ENCODE measurements at regions not wholly inside any gene's neighbourhood (a gene's known extent, or its start where the extent isn't known, plus 50 kb on each side); places are given as distances from the start of the nearest gene placed in this dataset.
A peak's percentile ranks its signal among the peaks of the same experiment; 100 is the strongest.
"Not testable (repeated sequence)": the region's sequence is repeated elsewhere in the genome, so short reads cannot be mapped to it uniquely, and the experiment has no call there.

DNA sequence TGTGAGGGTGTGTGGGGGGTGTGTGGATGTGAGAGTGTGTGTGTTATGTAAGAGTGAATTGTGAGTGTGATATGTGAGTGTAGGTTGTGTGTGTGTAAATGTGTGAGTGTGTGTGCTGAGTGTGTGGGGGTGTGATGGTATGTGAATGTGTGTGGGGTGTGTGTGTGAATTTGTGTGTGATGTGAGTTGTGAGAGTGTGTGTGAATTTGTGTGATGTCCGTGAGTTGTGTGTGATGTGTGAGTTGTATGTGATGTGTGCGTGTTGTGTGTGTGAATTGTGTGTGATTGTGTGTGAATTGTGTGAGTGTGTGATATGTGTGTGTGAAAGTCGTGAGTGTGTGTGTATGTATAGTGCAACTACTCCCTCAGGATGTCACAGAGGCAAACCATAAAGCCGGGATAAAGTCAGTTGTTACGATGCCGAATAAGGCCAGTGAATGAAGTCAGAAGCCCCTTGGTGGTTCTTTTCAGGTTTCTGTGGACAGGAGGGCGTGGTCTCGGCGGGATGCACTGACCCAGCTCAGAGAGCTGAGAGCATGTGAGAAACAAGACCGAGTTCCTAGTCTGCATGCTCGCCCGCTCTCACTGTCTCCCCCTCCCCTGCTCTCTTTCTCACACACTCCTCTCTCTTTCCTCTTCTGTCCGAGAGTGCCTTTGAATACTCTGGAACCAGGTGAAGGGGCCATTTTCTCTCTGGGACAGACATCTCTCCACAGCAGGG lies 71.8 kb upstream of the MAX start:
- H2BK120ac ChIP-seq (ENCODE audit: insufficient read depth, low read length, poor library complexity), result no peak overlapping the region
- 100% methylated on average over 3 of the region's 13 CpGs for WGBS (ENCODE audit: extremely low coverage, insufficient coverage, insufficient read length)
- no peak overlapping the region for H3K18ac ChIP-seq (ENCODE audit: low read length)
- H2BK12ac ChIP-seq (ENCODE audit: low read length), result no peak overlapping the region
- no peak overlapping the region for H3K23ac ChIP-seq (ENCODE audit: low read length)
- H3K27ac ChIP-seq (ENCODE audit: low read depth, low read length), result no peak overlapping the region
- no peak overlapping the region for H3K4ac ChIP-seq (ENCODE audit: low read depth, low read length)
- no peak overlapping the region for H2AFZ ChIP-seq (ENCODE audit: insufficient read depth, low read length, poor library complexity)
- peaks cover 2% of the 10 kb centered on the region for H3K79me1 ChIP-seq (ENCODE audit: low read length)
- no peaks in the 10 kb centered on the region for H3K36me3 ChIP-seq (ENCODE audit: control insufficient read depth in 1 of 2, insufficient read depth in 2 of 2, low read length in 2 of 2)
- no peak overlapping the region for H3K14ac ChIP-seq (ENCODE audit: low read length)
- no peak overlapping the region for H2AK5ac ChIP-seq (ENCODE audit: low read length)
- H3K9ac ChIP-seq (ENCODE audit: low read length), result no peak overlapping the region
- H3K9me3 ChIP-seq (ENCODE audit: insufficient read depth, low read depth, low read length), result peaks cover 2% of the 10 kb centered on the region
- H4K12ac ChIP-seq (ENCODE audit: low read depth, low read length), result no peak overlapping the region
- no peak overlapping the region for H2BK5ac ChIP-seq (ENCODE audit: low read depth, low read length, poor library complexity)
- no peaks in the 10 kb centered on the region for H3K27me3 ChIP-seq (ENCODE audit: insufficient read depth, low read length)
- no peak overlapping the region for H4K8ac ChIP-seq (ENCODE audit: low read depth, low read length)
- H3K4me1 ChIP-seq (ENCODE audit: control insufficient read depth in 1 of 2, insufficient read depth in 2 of 2, low read length in 2 of 2), result peaks cover 9 to 11% of the 10 kb centered on the region in 2 experiments
- H3K4me2 ChIP-seq (ENCODE audit: low read length), result no peak overlapping the region
- peak overlapping the region; percentile 25 for H3K4me3 ChIP-seq (ENCODE audit: low read depth, low read length)
- no peaks in the 10 kb centered on the region for H3K79me2 ChIP-seq (ENCODE audit: control insufficient read depth, insufficient read depth, low read length, poor library complexity)
- H4K91ac ChIP-seq (ENCODE audit: low read depth, low read length), result no peak overlapping the region
- no peak for DNase-seq

GRCh38 chr14:65174783-65175182 lies 72.5 kb upstream of the MAX start:
- H4K8ac ChIP-seq (ENCODE audit: low read depth, low read length), result no peak overlapping the region
- no peak overlapping the region for H3K9ac ChIP-seq (ENCODE audit: low read length)
- no peaks in the 10 kb centered on the region for H3K79me2 ChIP-seq (ENCODE audit: control insufficient read depth, insufficient read depth, low read length, poor library complexity)
- no peak overlapping the region for H3K4ac ChIP-seq (ENCODE audit: low read depth, low read length)
- no peak overlapping the region for H3K23ac ChIP-seq (ENCODE audit: low read length)
- no peak overlapping the region for H3K27ac ChIP-seq (ENCODE audit: low read depth, low read length)
- H3K14ac ChIP-seq (ENCODE audit: low read length), result no peak overlapping the region
- no peaks in the 10 kb centered on the region for H3K27me3 ChIP-seq (ENCODE audit: insufficient read depth, low read length)
- peaks cover 9 to 11% of the 10 kb centered on the region in 2 experiments for H3K4me1 ChIP-seq (ENCODE audit: control insufficient read depth in 1 of 2, insufficient read depth in 2 of 2, low read length in 2 of 2)
- no peak overlapping the region for H3K4me2 ChIP-seq (ENCODE audit: low read length)
- peaks cover 2% of the 10 kb centered on the region for H3K9me3 ChIP-seq (ENCODE audit: insufficient read depth, low read depth, low read length)
- H2BK12ac ChIP-seq (ENCODE audit: low read length), result no peak overlapping the region
- no peak overlapping the region for H2AFZ ChIP-seq (ENCODE audit: insufficient read depth, low read length, poor library complexity)
- H2BK120ac ChIP-seq (ENCODE audit: insufficient read depth, low read length, poor library complexity), result no peak overlapping the region
- no peak overlapping the region for H3K18ac ChIP-seq (ENCODE audit: low read length)
- no peak overlapping the region for H2AK5ac ChIP-seq (ENCODE audit: low read length)
- no peak for DNase-seq
- no CpG with 5 or more reads among the region's 3 CpGs for WGBS (ENCODE audit: extremely low coverage, insufficient coverage, insufficient read length)
- no peak overlapping the region for H4K91ac ChIP-seq (ENCODE audit: low read depth, low read length)
- no peak overlapping the region for H4K12ac ChIP-seq (ENCODE audit: low read depth, low read length)
- peaks cover 2% of the 10 kb centered on the region for H3K79me1 ChIP-seq (ENCODE audit: low read length)
- H3K36me3 ChIP-seq (ENCODE audit: control insufficient read depth in 1 of 2, insufficient read depth in 2 of 2, low read length in 2 of 2), result no peaks in the 10 kb centered on the region
- no peak overlapping the region for H2BK5ac ChIP-seq (ENCODE audit: low read depth, low read length, poor library complexity)
- H3K4me3 ChIP-seq (ENCODE audit: low read depth, low read length), result no peak overlapping the region

DNA sequence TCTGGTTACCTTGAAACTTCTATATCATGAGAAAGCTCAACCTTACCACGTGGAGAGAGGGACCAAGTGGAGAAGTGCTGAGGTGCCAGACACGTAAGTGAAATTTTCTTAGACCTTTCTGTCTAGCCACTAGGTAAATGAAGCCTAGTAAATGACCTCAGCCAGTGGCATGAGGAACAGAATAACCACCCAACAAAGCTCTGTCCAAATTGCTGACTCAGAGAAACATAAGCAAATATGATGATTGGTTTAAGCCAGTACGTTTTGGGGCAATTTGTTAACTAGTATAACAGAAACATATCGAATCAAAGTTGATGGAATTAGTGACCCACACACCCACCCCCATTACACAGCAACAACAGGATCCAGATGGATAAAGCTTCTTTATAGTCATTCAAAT lies 75.2 kb upstream of the MAX start:
- no peak overlapping the region for H2AFZ ChIP-seq (ENCODE audit: insufficient read depth, low read length, poor library complexity)
- peaks cover 5% of the 10 kb centered on the region in 2 experiments for H3K4me1 ChIP-seq (ENCODE audit: control insufficient read depth in 1 of 2, insufficient read depth in 2 of 2, low read length in 2 of 2)
- H2BK120ac ChIP-seq (ENCODE audit: insufficient read depth, low read length, poor library complexity), result no peak overlapping the region
- no peak overlapping the region for H3K18ac ChIP-seq (ENCODE audit: low read length)
- no peak for DNase-seq
- H3K23ac ChIP-seq (ENCODE audit: low read length), result no peak overlapping the region
- no peak overlapping the region for H3K4me3 ChIP-seq (ENCODE audit: low read depth, low read length)
- H3K79me2 ChIP-seq (ENCODE audit: control insufficient read depth, insufficient read depth, low read length, poor library complexity), result no peaks in the 10 kb centered on the region
- H3K9me3 ChIP-seq (ENCODE audit: insufficient read depth, low read depth, low read length), result peaks cover 3% of the 10 kb centered on the region
- H3K4ac ChIP-seq (ENCODE audit: low read depth, low read length), result no peak overlapping the region
- H3K9ac ChIP-seq (ENCODE audit: low read length), result no peak overlapping the region
- no peak overlapping the region for H3K4me2 ChIP-seq (ENCODE audit: low read length)
- H3K36me3 ChIP-seq (ENCODE audit: control insufficient read depth in 1 of 2, insufficient read depth in 2 of 2, low read length in 2 of 2), result no peaks in the 10 kb centered on the region
- no peak overlapping the region for H4K8ac ChIP-seq (ENCODE audit: low read depth, low read length)
- H3K79me1 ChIP-seq (ENCODE audit: low read length), result no peaks in the 10 kb centered on the region
- H2BK12ac ChIP-seq (ENCODE audit: low read length), result no peak overlapping the region
- H3K27ac ChIP-seq (ENCODE audit: low read depth, low read length), result no peak overlapping the region
- no CpG with 5 or more reads among the region's 4 CpGs for WGBS (ENCODE audit: extremely low coverage, insufficient coverage, insufficient read length)
- H4K91ac ChIP-seq (ENCODE audit: low read depth, low read length), result no peak overlapping the region
- no peaks in the 10 kb centered on the region for H3K27me3 ChIP-seq (ENCODE audit: insufficient read depth, low read length)
- no peak overlapping the region for H4K12ac ChIP-seq (ENCODE audit: low read depth, low read length)
- no peak overlapping the region for H3K14ac ChIP-seq (ENCODE audit: low read length)
- no peak overlapping the region for H2BK5ac ChIP-seq (ENCODE audit: low read depth, low read length, poor library complexity)
- H2AK5ac ChIP-seq (ENCODE audit: low read length), result no peak overlapping the region

DNA sequence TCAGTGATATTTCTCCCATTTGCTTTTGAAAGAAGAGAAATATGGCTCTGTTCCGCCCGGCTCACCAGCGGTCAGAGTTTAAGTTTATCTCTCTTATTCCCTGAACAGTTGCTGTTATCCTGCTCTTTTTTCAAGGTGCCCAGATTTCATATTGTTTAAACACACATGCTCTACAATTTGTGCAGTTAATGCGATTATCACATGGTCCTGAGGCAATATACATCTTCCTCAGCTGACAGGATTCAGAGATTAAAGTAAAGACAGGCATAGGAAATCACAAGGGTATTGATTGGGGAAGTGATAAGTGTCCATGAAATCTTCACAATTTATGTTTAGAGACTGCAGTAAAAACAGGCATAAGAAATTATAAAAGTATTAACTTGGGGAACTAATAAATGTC lies 76.9 kb upstream of the MAX start:
- H3K79me1 ChIP-seq (ENCODE audit: low read length); DNase-seq; H3K79me2 ChIP-seq (ENCODE audit: control insufficient read depth, insufficient read depth, low read length, poor library complexity); H3K36me3 ChIP-seq (ENCODE audit: control insufficient read depth in 1 of 2, insufficient read depth in 2 of 2, low read length in 2 of 2); H3K9me3 ChIP-seq (ENCODE audit: insufficient read depth, low read depth, low read length); H4K12ac ChIP-seq (ENCODE audit: low read depth, low read length); H3K23ac ChIP-seq (ENCODE audit: low read length); H4K8ac ChIP-seq (ENCODE audit: low read depth, low read length); H3K4me2 ChIP-seq (ENCODE audit: low read length); H4K91ac ChIP-seq (ENCODE audit: low read depth, low read length); H3K4me3 ChIP-seq (ENCODE audit: low read depth, low read length); H3K27me3 ChIP-seq (ENCODE audit: insufficient read depth, low read length); H2AFZ ChIP-seq (ENCODE audit: insufficient read depth, low read length, poor library complexity); H2BK12ac ChIP-seq (ENCODE audit: low read length); H3K4me1 ChIP-seq (ENCODE audit: control insufficient read depth in 1 of 2, insufficient read depth in 2 of 2, low read length in 2 of 2); H3K4ac ChIP-seq (ENCODE audit: low read depth, low read length); H2BK5ac ChIP-seq (ENCODE audit: low read depth, low read length, poor library complexity); H3K18ac ChIP-seq (ENCODE audit: low read length); H2BK120ac ChIP-seq (ENCODE audit: insufficient read depth, low read length, poor library complexity); H3K9ac ChIP-seq (ENCODE audit: low read length); H3K14ac ChIP-seq (ENCODE audit: low read length); H2AK5ac ChIP-seq (ENCODE audit: low read length); H3K27ac ChIP-seq (ENCODE audit: low read depth, low read length): not testable (repeated sequence)
- WGBS (ENCODE audit: extremely low coverage, insufficient coverage, insufficient read length), result no CpG with 5 or more reads among the region's 4 CpGs

Measured in trophoblast cell (in vitro differentiated cells and primary cell).